SW480 (cell line): ENCODE measurements at regions not wholly inside any gene's neighbourhood (a gene's known extent, or its start where the extent isn't known, plus 50 kb on each side); places are given as distances from the start of the nearest gene placed in this dataset.

Experiments
- DNase-seq: peaks from one replicate; pipeline ENCODE4 v3.0.0-alpha.2; 2016; ENCODE audit warnings: low spot score

DNA sequence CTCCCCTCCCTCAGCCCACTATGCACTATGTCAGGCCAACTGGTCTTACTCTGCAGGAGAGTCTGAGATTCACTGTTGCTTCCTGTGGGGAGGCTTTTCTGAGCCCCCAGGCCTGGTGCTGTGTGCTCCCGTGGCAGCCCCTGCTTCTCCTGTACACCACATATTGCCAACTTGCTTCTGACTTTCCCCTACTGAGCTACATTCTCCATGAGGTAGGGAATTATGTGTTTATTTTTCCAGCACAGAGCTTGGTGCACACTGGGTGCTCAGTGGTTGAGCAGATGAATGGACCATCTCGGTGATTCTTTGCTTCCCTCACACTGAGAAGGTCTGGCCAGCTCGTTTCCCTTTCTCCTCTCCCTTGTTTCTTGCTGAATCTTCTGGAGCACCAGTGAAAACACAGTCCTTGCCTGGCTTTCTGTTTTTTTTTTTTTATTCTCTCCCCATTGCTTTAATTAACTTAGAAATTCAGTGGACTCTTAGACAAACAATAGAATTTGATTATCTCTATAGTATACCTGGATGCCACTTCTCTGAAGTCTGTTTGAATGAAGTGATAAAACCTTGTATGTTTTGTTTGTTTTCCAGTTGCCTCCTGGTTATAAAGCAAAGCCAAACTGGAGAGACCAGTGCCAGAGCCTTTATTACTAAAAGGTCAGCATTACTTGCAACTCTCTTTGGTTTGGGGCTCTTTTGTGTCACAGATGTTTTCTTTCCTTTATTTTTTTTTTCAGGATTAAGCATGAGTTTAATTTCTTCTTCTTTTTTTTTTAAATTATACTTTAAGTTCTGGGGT lies 50.3 kb upstream of the CNIH3 start:
- no peak for DNase-seq
